Stomach (tissue), 4 donors: ENCODE measurements at regions not wholly inside any gene's neighbourhood (a gene's known extent, or its start where the extent isn't known, plus 50 kb on each side); places are given as distances from the start of the nearest gene placed in this dataset.

Experiments used
- CTCF ChIP-seq, 7 experiments: fragments of 450-650 bp in 4 of 7; fragments of 200-600 bp in 3 of 7; sonication (generic) in 3 of 7; IDR thresholded peaks; one replicate each; pipeline ENCODE4 v1.5.1; 2016 to 2019; ENCODE audit warnings: antibody characterized with exemption in 7 of 7, control low read depth in 2 of 7, mild to moderate bottlenecking in 1 of 7
- EP300 ChIP-seq: sonication (generic); formaldehyde crosslinking; IDR thresholded peaks from one replicate; pipeline ENCODE4 v1.6.1; 2017; ENCODE audit warnings: antibody characterized with exemption
- POLR2A ChIP-seq, 4 donors: fragments of 450-650 bp; IDR thresholded peaks; one replicate each; pipeline ENCODE4 v1.6.1; 2016; ENCODE audit warnings: antibody characterized with exemption in 4 of 4, control low read depth in 2 of 4, mild to moderate bottlenecking in 1 of 4, moderate library complexity in 1 of 4
- POLR2AphosphoS5 ChIP-seq, 3 donors: sonication (generic); formaldehyde crosslinking; IDR thresholded peaks; one replicate each; pipeline ENCODE4 v1.6.1; 2016; ENCODE audit warnings: antibody characterized with exemption in 3 of 3

- no peak for TF ChIP-seq CTCF (IDR thresholded peaks at IDR 0.05)
- no peak for TF ChIP-seq POLR2A (IDR thresholded peaks at IDR 0.05)
- TF ChIP-seq POLR2AphosphoS5 (IDR thresholded peaks at IDR 0.05): no peak
- TF ChIP-seq EP300: no peak
Measured at GRCh38 chr7:17101207-17101696, 197.2 kb upstream of the AHR start.
